Mesenchymal stem cell (in vitro differentiated cells and primary cell): ENCODE measurements at regions not wholly inside any gene's neighbourhood (a gene's known extent, or its start where the extent isn't known, plus 50 kb on each side); places are given as distances from the start of the nearest gene placed in this dataset.

ENCODE experiments used
- DNase-seq: peaks from one replicate; pipeline ENCODE4 v3.0.0-alpha.2; 2013
- H2AFZ ChIP-seq: one replicate; pipeline ENCODE4 v1.6.1; 2013; ENCODE audit warnings: low read depth, mild to moderate bottlenecking, control low read depth, inconsistent platforms, low read length, moderate library complexity
- H2AK5ac ChIP-seq: 2 replicates; pipeline ENCODE4 v1.6.1; 2013; ENCODE audit warnings: low read length, moderate library complexity, mild to moderate bottlenecking, inconsistent platforms; ENCODE audit not compliant: severe bottlenecking
- H2BK120ac ChIP-seq: one replicate; pipeline ENCODE4 v1.6.1; 2013; ENCODE audit warnings: low read depth, mild to moderate bottlenecking, inconsistent platforms, low read length, moderate library complexity
- H2BK12ac ChIP-seq, 2 experiments: one replicate each; pipeline ENCODE4 v1.6.1; 2013; ENCODE audit warnings: inconsistent platforms in 2 of 2, low read length in 2 of 2, mild to moderate bottlenecking in 2 of 2, moderate library complexity in 2 of 2, control low read depth in 1 of 2
- H2BK15ac ChIP-seq: one replicate; pipeline ENCODE4 v1.6.1; 2013; ENCODE audit warnings: mild to moderate bottlenecking, low read depth, inconsistent platforms; ENCODE audit not compliant: poor library complexity, severe bottlenecking
- H2BK5ac ChIP-seq: 2 replicates; pipeline ENCODE4 v1.6.1; 2013; ENCODE audit warnings: low read depth, mild to moderate bottlenecking, low read length, control low read depth, inconsistent platforms; ENCODE audit not compliant: poor library complexity, severe bottlenecking
- H3K14ac ChIP-seq, 2 experiments: one replicate each; pipeline ENCODE4 v1.6.1; 2013; ENCODE audit warnings: inconsistent platforms in 2 of 2, low read length in 2 of 2, control low read depth in 1 of 2, mild to moderate bottlenecking in 1 of 2, moderate library complexity in 1 of 2
- H3K18ac ChIP-seq, 2 experiments: one replicate each; pipeline ENCODE4 v1.6.1; 2013; ENCODE audit warnings: inconsistent platforms in 2 of 2, low read length in 2 of 2, control low read depth in 1 of 2, low read depth in 1 of 2, mild to moderate bottlenecking in 1 of 2
- H3K23ac ChIP-seq, 2 experiments: one replicate each; pipeline ENCODE4 v1.6.1; 2013; ENCODE audit warnings: inconsistent platforms in 2 of 2, low read length in 2 of 2, mild to moderate bottlenecking in 2 of 2, moderate library complexity in 2 of 2, control low read depth in 1 of 2
- H3K27ac ChIP-seq: 2 replicates; pipeline ENCODE4 v1.5.1; 2013; ENCODE audit warnings: mild to moderate bottlenecking, moderate library complexity, low read length, control low read depth, inconsistent platforms; ENCODE audit not compliant: poor library complexity, severe bottlenecking
- H3K27me3 ChIP-seq, 2 experiments: 2 replicates each; pipeline versions ENCODE4 v1.6.1 to v1.7.0; 2013; ENCODE audit warnings: low read length in 2 of 2, mild to moderate bottlenecking in 2 of 2, moderate library complexity in 2 of 2, control low read depth in 1 of 2, inconsistent platforms in 1 of 2; ENCODE audit not compliant: control insufficient read depth in 1 of 2, insufficient read depth in 1 of 2
- H3K36me3 ChIP-seq, 2 experiments: 2 replicates each; pipeline versions ENCODE4 v1.6.1 to v1.7.0; 2013; ENCODE audit warnings: low read length in 2 of 2, control low read depth in 1 of 2, inconsistent platforms in 1 of 2, low read depth in 1 of 2, mild to moderate bottlenecking in 1 of 2; ENCODE audit not compliant: insufficient read depth in 2 of 2, control insufficient read depth in 1 of 2
- H3K4ac ChIP-seq, 2 experiments: one replicate each; pipeline ENCODE4 v1.6.1; 2013; ENCODE audit warnings: inconsistent platforms in 2 of 2, low read length in 2 of 2, mild to moderate bottlenecking in 2 of 2, moderate library complexity in 2 of 2, control low read depth in 1 of 2, low read depth in 1 of 2
- H3K4me1 ChIP-seq: 2 replicates; pipeline ENCODE4 v1.6.1; 2013; ENCODE audit warnings: low read depth, low read length, control low read depth; ENCODE audit not compliant: control insufficient read depth, insufficient read depth
- H3K4me2 ChIP-seq: 2 replicates; pipeline ENCODE4 v1.6.1; 2013; ENCODE audit warnings: low read length, mild to moderate bottlenecking, inconsistent platforms; ENCODE audit not compliant: poor library complexity, severe bottlenecking
- H3K4me3 ChIP-seq, 2 experiments: 2 replicates each; pipeline versions ENCODE4 v1.5.1 to v1.7.0; 2013; ENCODE audit warnings: low read length in 2 of 2, mild to moderate bottlenecking in 2 of 2, control low read depth in 1 of 2, low read depth in 1 of 2; ENCODE audit not compliant: insufficient read depth in 1 of 2
- H3K79me1 ChIP-seq: replicated peaks from 2 replicates; pipeline ENCODE4 v1.6.1; 2013; ENCODE audit warnings: mild to moderate bottlenecking, control low read depth, low read length, inconsistent platforms; ENCODE audit not compliant: poor library complexity, severe bottlenecking
- H3K9ac ChIP-seq: 2 replicates; pipeline ENCODE4 v1.7.0; 2013; ENCODE audit warnings: mild to moderate bottlenecking, low read length, moderate library complexity
- H3K9me3 ChIP-seq: 2 replicates; pipeline ENCODE4 v1.7.0; 2013; ENCODE audit warnings: mild to moderate bottlenecking, low read length; ENCODE audit not compliant: control insufficient read depth
- H4K8ac ChIP-seq: one replicate; pipeline ENCODE4 v1.6.1; 2013; ENCODE audit warnings: inconsistent platforms, mild to moderate bottlenecking, low read length, moderate library complexity
- H4K91ac ChIP-seq: one replicate; pipeline ENCODE4 v1.6.1; 2013; ENCODE audit warnings: mild to moderate bottlenecking, low read length, inconsistent platforms
- WGBS: methylation state at CpG from one replicate; pipeline ENCODE4 v1.1.7; 2013; ENCODE audit warnings: mixed read lengths; 5-methylcytosine and 5-hydroxymethylcytosine counted together

- Histone ChIP-seq H3K23ac (no peak overlapping the region), H3K27ac (no peak overlapping the region), H2BK120ac (no peak overlapping the region), H2BK12ac (no peak overlapping the region), H3K4me3 (no peak overlapping the region), H3K18ac (no peak overlapping the region), H3K4me1 (no peaks in the 10 kb centered on the region), H3K14ac (no peak overlapping the region), H3K4ac (no peak overlapping the region), H4K8ac (no peak overlapping the region), H3K79me1 (no peaks in the 10 kb centered on the region), H4K91ac (no peak overlapping the region), H3K9ac (no peak overlapping the region), H3K36me3 (no peaks in the 10 kb centered on the region), H3K9me3 (no peaks in the 10 kb centered on the region), H2AK5ac (no peak overlapping the region), H2BK15ac (no peak overlapping the region), H3K27me3 (no peaks in the 10 kb centered on the region), H2BK5ac (no peak overlapping the region), H2AFZ (no peak overlapping the region), H3K4me2 (no peak overlapping the region)
- DNase-seq, result no peak
- WGBS, result 100% methylated on average over 2 of the region's 4 CpGs
Measured at GRCh38 chr7:13061115-13061514, 373.7 kb downstream of the ARL4A start.

DNA sequence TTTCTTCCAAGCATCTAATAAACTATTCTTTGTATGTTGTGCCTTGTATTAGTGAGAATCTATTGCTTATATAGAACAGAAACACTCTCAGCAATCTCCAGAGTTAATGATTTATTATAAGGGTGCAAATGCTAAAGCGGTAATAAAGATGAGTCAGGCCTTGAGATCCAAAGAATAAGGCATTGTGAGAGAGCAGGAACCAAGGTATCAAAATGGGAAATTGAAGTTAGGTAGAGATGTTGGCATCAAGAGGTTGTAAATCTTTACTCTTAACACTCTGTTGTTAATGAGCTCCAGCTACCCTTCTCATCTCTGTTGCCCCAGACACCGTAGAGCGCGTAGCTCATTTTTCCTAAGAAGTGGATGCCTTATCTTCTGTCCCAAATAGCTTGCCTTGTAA is 375.2 kb downstream of the ARL4A start:
- no peak overlapping the region for H3K4me2 ChIP-seq
- H3K4me3 ChIP-seq, result no peak overlapping the region
- H3K23ac ChIP-seq, result no peak overlapping the region
- no peak overlapping the region for H3K14ac ChIP-seq
- no peak overlapping the region for H2AK5ac ChIP-seq
- 96% methylated on average over 4 of the region's 4 CpGs for WGBS
- H3K79me1 ChIP-seq, result no peaks in the 10 kb centered on the region
- H2BK5ac ChIP-seq, result no peak overlapping the region
- H3K4me1 ChIP-seq, result no peaks in the 10 kb centered on the region
- no peak overlapping the region for H2BK15ac ChIP-seq
- no peak overlapping the region for H3K27ac ChIP-seq
- H3K9ac ChIP-seq, result no peak overlapping the region
- H3K36me3 ChIP-seq, result no peaks in the 10 kb centered on the region
- H2BK120ac ChIP-seq, result no peak overlapping the region
- DNase-seq, result no peak
- H3K18ac ChIP-seq, result no peak overlapping the region
- H4K91ac ChIP-seq, result no peak overlapping the region
- no peaks in the 10 kb centered on the region for H3K9me3 ChIP-seq
- no peak overlapping the region for H3K4ac ChIP-seq
- no peak overlapping the region for H2AFZ ChIP-seq
- no peaks in the 10 kb centered on the region for H3K27me3 ChIP-seq
- H4K8ac ChIP-seq, result no peak overlapping the region
- no peak overlapping the region for H2BK12ac ChIP-seq

GRCh38 chr7:13067036-13067435 is 379.6 kb downstream of the ARL4A start:
- Histone ChIP-seq H3K79me1 (no peaks in the 10 kb centered on the region), H2AFZ (no peak overlapping the region), H3K4me1 (no peaks in the 10 kb centered on the region), H2BK15ac (no peak overlapping the region), H3K27ac (no peak overlapping the region), H3K23ac (no peak overlapping the region), H3K4ac (no peak overlapping the region), H3K9me3 (no peaks in the 10 kb centered on the region), H2BK12ac (peak overlapping the region in 1 of 2 experiments; percentile 0), H3K4me2 (no peak overlapping the region), H3K14ac (no peak overlapping the region), H3K36me3 (no peaks in the 10 kb centered on the region), H3K27me3 (no peaks in the 10 kb centered on the region), H4K8ac (peak overlapping the region; percentile 14), H2AK5ac (no peak overlapping the region), H3K18ac (no peak overlapping the region), H2BK120ac (no peak overlapping the region), H3K9ac (no peak overlapping the region), H4K91ac (no peak overlapping the region), H2BK5ac (no peak overlapping the region), H3K4me3 (no peak overlapping the region)
- WGBS, result 46% methylated on average over 5 of the region's 5 CpGs
- DNase-seq, result no peak

- H4K91ac ChIP-seq, result no peak overlapping the region
- H3K23ac ChIP-seq, result no peak overlapping the region
- H2BK15ac ChIP-seq, result no peak overlapping the region
- no peaks in the 10 kb centered on the region for H3K36me3 ChIP-seq
- H3K79me1 ChIP-seq, result no peaks in the 10 kb centered on the region
- H3K9me3 ChIP-seq, result no peaks in the 10 kb centered on the region
- H2AK5ac ChIP-seq, result no peak overlapping the region
- H3K27ac ChIP-seq, result no peak overlapping the region
- H2AFZ ChIP-seq, result no peak overlapping the region
- no peak overlapping the region for H2BK5ac ChIP-seq
- H3K4ac ChIP-seq, result no peak overlapping the region
- no peaks in the 10 kb centered on the region for H3K4me1 ChIP-seq
- no peak overlapping the region for H3K4me2 ChIP-seq
- H3K4me3 ChIP-seq, result no peak overlapping the region
- WGBS, result 100% methylated on average over 2 of the region's 2 CpGs
- H3K9ac ChIP-seq, result no peak overlapping the region
- no peak overlapping the region for H3K18ac ChIP-seq
- no peak overlapping the region for H4K8ac ChIP-seq
- DNase-seq, result no peak
- H3K14ac ChIP-seq, result no peak overlapping the region
- H2BK12ac ChIP-seq, result no peak overlapping the region
- no peak overlapping the region for H2BK120ac ChIP-seq
- no peaks in the 10 kb centered on the region for H3K27me3 ChIP-seq
Measured at GRCh38 chr7:13068032-13068431, 380.6 kb downstream of the ARL4A start.
